ENCODE measurements at regions not wholly inside any gene's neighbourhood (a gene's known extent, or its start where the extent isn't known, plus 50 kb on each side); places are given as distances from the start of the nearest gene placed in this dataset.

DNA sequence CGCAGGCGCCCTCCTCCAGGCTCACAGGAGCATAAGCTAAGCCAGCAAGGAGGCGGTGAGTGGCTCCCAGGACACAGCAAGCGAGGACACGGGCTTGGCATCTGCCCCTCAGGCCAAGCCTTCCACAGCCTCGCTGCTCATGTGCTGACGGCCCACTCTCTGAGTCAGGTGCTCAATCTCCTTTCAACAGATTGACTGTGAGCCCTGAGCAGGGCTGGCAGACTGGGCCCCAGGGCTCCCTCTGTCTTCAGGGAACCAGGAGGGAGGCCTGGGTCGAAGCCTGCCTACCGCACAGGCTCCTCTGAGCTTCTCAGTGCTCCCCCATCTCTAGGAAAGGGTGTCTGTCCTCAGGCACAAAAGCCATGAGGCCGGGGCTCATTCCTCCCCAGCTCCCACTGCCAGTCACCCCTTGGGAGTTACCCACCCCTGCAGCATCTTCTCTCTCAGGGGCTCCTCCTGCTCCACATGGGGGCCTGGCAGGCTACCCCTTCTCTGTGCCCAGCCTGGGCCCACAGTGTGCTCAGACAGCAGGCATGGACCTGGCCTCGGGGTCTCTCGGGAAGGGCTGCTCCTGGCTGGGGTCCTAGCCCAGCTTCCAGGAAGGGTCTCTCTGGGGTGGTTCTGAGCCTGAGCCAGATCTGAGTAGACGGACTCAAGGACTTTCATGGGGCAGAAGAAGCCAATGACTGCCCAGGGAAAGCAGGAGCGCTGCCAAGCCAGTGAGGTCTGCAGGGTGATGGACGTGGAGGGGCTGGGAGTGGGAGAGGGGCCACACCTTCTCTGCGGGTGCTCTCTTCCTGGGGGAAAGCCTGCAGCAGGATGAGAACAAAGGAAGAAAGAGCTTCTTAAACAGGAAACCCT lies 138.0 kb upstream of the GPC1 start:
- Histone ChIP-seq H3K4me3 (replicated peaks in 1 of 3; ENCODE audit: low read depth in 2 of 3, low read length in 3 of 3) (no peak overlapping the region), H3K4me2 (replicated peaks; ENCODE audit: extremely low read depth, low read length, poor library complexity, severe bottlenecking) (no peak overlapping the region), H3K36me3 (replicated peaks in 1 of 2; ENCODE audit: control insufficient read depth in 1 of 2, insufficient read depth in 2 of 2, low read length in 2 of 2) (no peaks in the 10 kb centered on the region), H3K9ac (ENCODE audit: insufficient read depth, low read length, poor library complexity, severe bottlenecking) (no peak overlapping the region), H4K20me1 (ENCODE audit: insufficient read depth, low read length) (no peaks in the 10 kb centered on the region), H3K4me1 (ENCODE audit: control insufficient read depth in 1 of 2, insufficient read depth in 2 of 2, low read length in 2 of 2) (no peaks in the 10 kb centered on the region), H3K79me2 (ENCODE audit: insufficient read depth, low read length) (no peaks in the 10 kb centered on the region), H2AFZ (ENCODE audit: insufficient read depth, low read depth, low read length, poor library complexity, severe bottlenecking) (no peak overlapping the region), H3K27me3 (ENCODE audit: control insufficient read depth in 2 of 2, insufficient read depth in 2 of 2, low read length in 2 of 2) (no peaks in the 10 kb centered on the region), H3K9me3 (replicated peaks in 1 of 2; ENCODE audit: control insufficient read depth in 1 of 2, insufficient read depth in 1 of 2, low read length in 2 of 2) (no peaks in the 10 kb centered on the region), H3K27ac (ENCODE audit: low read depth in 1 of 2, low read length in 2 of 2) (no peak overlapping the region)
- 77% methylated on average over 14 of the region's 16 CpGs for WGBS (ENCODE audit: insufficient coverage)
- H3K4me3 Mint-ChIP-seq, result no peak overlapping the region
- TF ChIP-seq, protein P1, sequence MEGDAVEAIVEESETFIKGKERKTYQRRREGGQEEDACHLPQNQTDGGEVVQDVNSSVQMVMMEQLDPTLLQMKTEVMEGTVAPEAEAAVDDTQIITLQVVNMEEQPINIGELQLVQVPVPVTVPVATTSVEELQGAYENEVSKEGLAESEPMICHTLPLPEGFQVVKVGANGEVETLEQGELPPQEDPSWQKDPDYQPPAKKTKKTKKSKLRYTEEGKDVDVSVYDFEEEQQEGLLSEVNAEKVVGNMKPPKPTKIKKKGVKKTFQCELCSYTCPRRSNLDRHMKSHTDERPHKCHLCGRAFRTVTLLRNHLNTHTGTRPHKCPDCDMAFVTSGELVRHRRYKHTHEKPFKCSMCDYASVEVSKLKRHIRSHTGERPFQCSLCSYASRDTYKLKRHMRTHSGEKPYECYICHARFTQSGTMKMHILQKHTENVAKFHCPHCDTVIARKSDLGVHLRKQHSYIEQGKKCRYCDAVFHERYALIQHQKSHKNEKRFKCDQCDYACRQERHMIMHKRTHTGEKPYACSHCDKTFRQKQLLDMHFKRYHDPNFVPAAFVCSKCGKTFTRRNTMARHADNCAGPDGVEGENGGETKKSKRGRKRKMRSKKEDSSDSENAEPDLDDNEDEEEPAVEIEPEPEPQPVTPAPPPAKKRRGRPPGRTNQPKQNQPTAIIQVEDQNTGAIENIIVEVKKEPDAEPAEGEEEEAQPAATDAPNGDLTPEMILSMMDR (IDR thresholded peaks at IDR 0.05), result no peak
- no peaks in the 10 kb centered on the region for H3K36me3 Mint-ChIP-seq
- no peak for DNase-seq
- H3K27ac Mint-ChIP-seq, result no peak overlapping the region
- H3K27me3 Mint-ChIP-seq (ENCODE audit: low read depth in 3 of 3), result peaks cover 3 to 6% (median 4%) of the 10 kb centered on the region in 3 donors
- intact Hi-C loops (cut with micrococcal nuclease), result no loop called here
- no peaks in the 10 kb centered on the region for H3K4me1 Mint-ChIP-seq
- no peaks in the 10 kb centered on the region for H3K9me3 Mint-ChIP-seq

DNA sequence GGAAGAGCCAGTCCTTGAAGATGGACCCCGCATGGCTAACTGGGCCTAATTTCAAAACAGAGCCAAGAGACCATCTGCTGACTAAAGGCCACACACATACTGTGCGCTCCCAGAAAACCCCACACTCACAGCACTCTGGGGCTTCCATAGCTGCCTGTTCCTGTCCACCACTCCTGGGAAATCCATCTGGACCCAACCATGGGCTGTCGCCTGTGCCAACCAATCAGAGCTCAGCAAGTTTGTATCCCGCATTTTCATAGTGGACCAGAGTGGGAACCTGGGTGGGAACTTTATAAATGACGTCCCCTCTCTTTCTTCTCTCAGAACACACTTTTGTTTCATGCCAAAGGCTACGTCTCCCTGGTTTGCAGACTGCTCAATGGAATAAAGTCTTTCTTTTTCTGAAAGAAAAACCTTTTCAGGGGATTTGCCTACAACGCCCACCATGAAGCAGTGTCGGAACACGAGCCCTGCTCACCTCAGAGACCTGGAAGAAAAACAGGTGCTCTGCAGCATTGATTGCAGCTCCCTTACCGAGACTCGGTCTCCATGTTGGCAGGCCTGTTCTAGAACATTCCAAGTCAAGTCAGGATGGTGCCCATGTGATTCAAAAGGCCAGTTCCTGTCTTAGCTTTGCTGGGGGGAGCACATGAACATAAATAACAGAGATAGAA lies 137.2 kb upstream of the GPC1 start:
- H3K4me1 ChIP-seq (ENCODE audit: control insufficient read depth in 1 of 2, insufficient read depth in 2 of 2, low read length in 2 of 2), result no peaks in the 10 kb centered on the region
- no peaks in the 10 kb centered on the region for H3K36me3 Mint-ChIP-seq
- TF ChIP-seq, protein P1 (IDR thresholded peaks at IDR 0.05), result no peak
- H2AFZ ChIP-seq (ENCODE audit: insufficient read depth, low read depth, low read length, poor library complexity, severe bottlenecking), result no peak overlapping the region
- no peak overlapping the region for H3K9ac ChIP-seq (ENCODE audit: insufficient read depth, low read length, poor library complexity, severe bottlenecking)
- H3K27me3 ChIP-seq (ENCODE audit: control insufficient read depth in 2 of 2, insufficient read depth in 2 of 2, low read length in 2 of 2), result no peaks in the 10 kb centered on the region
- H3K4me3 Mint-ChIP-seq, result no peak overlapping the region
- no peaks in the 10 kb centered on the region for H3K9me3 ChIP-seq (replicated peaks in 1 of 2; ENCODE audit: control insufficient read depth in 1 of 2, insufficient read depth in 1 of 2, low read length in 2 of 2)
- H3K4me1 Mint-ChIP-seq, result no peaks in the 10 kb centered on the region
- H3K27ac Mint-ChIP-seq, result no peak overlapping the region
- H3K4me2 ChIP-seq (replicated peaks; ENCODE audit: extremely low read depth, low read length, poor library complexity, severe bottlenecking), result no peak overlapping the region
- no peak overlapping the region for H3K27ac ChIP-seq (ENCODE audit: low read depth in 1 of 2, low read length in 2 of 2)
- H3K36me3 ChIP-seq (replicated peaks in 1 of 2; ENCODE audit: control insufficient read depth in 1 of 2, insufficient read depth in 2 of 2, low read length in 2 of 2), result no peaks in the 10 kb centered on the region
- intact Hi-C loops (cut with micrococcal nuclease), result no loop called here
- WGBS (ENCODE audit: insufficient coverage), result 97% methylated on average over 8 of the region's 11 CpGs
- H3K27me3 Mint-ChIP-seq (ENCODE audit: low read depth in 3 of 3), result peaks cover 4 to 6% (median 4%) of the 10 kb centered on the region in 3 donors
- DNase-seq, result no peak
- H3K4me3 ChIP-seq (replicated peaks in 1 of 3; ENCODE audit: low read depth in 2 of 3, low read length in 3 of 3), result no peak overlapping the region
- no peaks in the 10 kb centered on the region for H4K20me1 ChIP-seq (ENCODE audit: insufficient read depth, low read length)
- H3K9me3 Mint-ChIP-seq, result no peaks in the 10 kb centered on the region
- H3K79me2 ChIP-seq (ENCODE audit: insufficient read depth, low read length), result no peaks in the 10 kb centered on the region

Measured in CD14-positive monocyte (primary cell).